H1 (cell line): ENCODE measurements at regions not wholly inside any gene's neighbourhood (a gene's known extent, or its start where the extent isn't known, plus 50 kb on each side); places are given as distances from the start of the nearest gene placed in this dataset.
"Not testable (repeated sequence)": the region's sequence is repeated elsewhere in the genome, so short reads cannot be mapped to it uniquely, and the experiment has no call there.

Source experiments
- CTCF ChIA-PET: fragments of 300-600 bp; sonication (Branson Sonifier 250); formaldehyde crosslinking; loops from one replicate; lab custom pipeline; 2021; ENCODE audit not compliant: partially characterized antibody; lab: Charles Lee
- POLR2A ChIA-PET: fragments of 300-600 bp; sonication (Branson Sonifier 250); formaldehyde crosslinking; loops from one replicate; lab custom pipeline; 2021; ENCODE audit warnings: inconsistent platforms; ENCODE audit not compliant: partially characterized antibody; lab: Charles Lee
- DNase-seq, 2 experiments: peaks; one replicate each; pipeline versions ENCODE4 v3.0.0 to v3.0.0-alpha.2; 2010 to 2022; ENCODE audit warnings: low spot score in 2 of 2, low read depth in 1 of 2, mixed read lengths in 1 of 2
- FAIRE-seq: peaks from 2 replicates; lab custom pipeline; 2011; peaks lifted over from hg19 to GRCh38; lab: Jason Lieb, UNC
- H2AFZ ChIP-seq: 2 replicates; pipeline ENCODE4 v1.8.1; 2012; ENCODE audit warnings: low read length, inconsistent platforms
- H2AK5ac ChIP-seq: 2 replicates; pipeline ENCODE4 v1.6.1; 2013; ENCODE audit warnings: low read depth, low read length
- H2BK120ac ChIP-seq: replicated peaks from 2 replicates; pipeline ENCODE3; 2013; ENCODE audit warnings: low read depth, low read length, inconsistent platforms
- H2BK12ac ChIP-seq: 2 replicates; pipeline ENCODE4 v1.6.1; 2013; ENCODE audit warnings: low read depth, low read length
- H2BK15ac ChIP-seq: 2 replicates; pipeline ENCODE4 v1.6.1; 2013; ENCODE audit warnings: low read length
- H2BK20ac ChIP-seq: 2 replicates; pipeline ENCODE4 v1.6.1; 2013; ENCODE audit warnings: low read length
- H2BK5ac ChIP-seq: 2 replicates; pipeline ENCODE4 v1.6.1; 2013; ENCODE audit warnings: low read depth, low read length
- H3K14ac ChIP-seq: 2 replicates; pipeline ENCODE4 v1.6.1; 2013; ENCODE audit warnings: inconsistent platforms; ENCODE audit not compliant: insufficient read length
- H3K18ac ChIP-seq: 2 replicates; pipeline ENCODE4 v1.6.1; 2013; ENCODE audit warnings: low read length; ENCODE audit errors: extremely low read depth
- H3K23ac ChIP-seq: 2 replicates; pipeline ENCODE4 v1.6.1; 2013; ENCODE audit warnings: inconsistent platforms; ENCODE audit not compliant: insufficient read length
- H3K23me2 ChIP-seq: 2 replicates; pipeline ENCODE4 v1.6.1; 2013; ENCODE audit warnings: low read depth, low read length
- H3K27ac ChIP-seq: 2 replicates; pipeline ENCODE4 v1.6.1; 2011; ENCODE audit warnings: low read depth, low read length, inconsistent platforms
- H3K27me3 ChIP-seq, 4 experiments: replicated peaks in 1 of 4; 1 replicate in 1 of 4; 2 replicates in 3 of 4; pipeline versions ENCODE4 v1.6.1 to v1.8.1; 2011 to 2013; ENCODE audit warnings: low read length in 3 of 4, mild to moderate bottlenecking in 3 of 4, inconsistent platforms in 2 of 4, mixed read lengths in 2 of 4, moderate library complexity in 1 of 4; ENCODE audit not compliant: control insufficient read depth in 3 of 4, insufficient read depth in 3 of 4; ENCODE audit errors: extremely low read depth in 1 of 4
- H3K36me3 ChIP-seq, 4 experiments: 2 replicates each; pipeline versions ENCODE4 v1.6.1 to v1.8.1; 2011 to 2013; ENCODE audit warnings: mild to moderate bottlenecking in 4 of 4, low read length in 3 of 4, moderate library complexity in 2 of 4, control low read depth in 1 of 4, inconsistent platforms in 1 of 4; ENCODE audit not compliant: insufficient read depth in 4 of 4, control insufficient read depth in 2 of 4
- H3K4ac ChIP-seq: replicated peaks from 2 replicates; pipeline ENCODE3; 2013; ENCODE audit warnings: low read length, low read depth, mixed read lengths, inconsistent platforms; ENCODE audit not compliant: insufficient read length
- H3K4me1 ChIP-seq, 4 experiments: replicated peaks in 1 of 4; 1 replicate in 1 of 4; 2 replicates in 3 of 4; pipeline versions ENCODE4 v1.6.1 to v1.8.1; 2011 to 2013; ENCODE audit warnings: low read length in 3 of 4, inconsistent platforms in 2 of 4, mixed read lengths in 1 of 4; ENCODE audit not compliant: insufficient read depth in 4 of 4, control insufficient read depth in 3 of 4
- H3K4me2 ChIP-seq, 2 experiments: 2 replicates each; pipeline versions ENCODE4 v1.6.1 to v1.8.1; 2011 to 2013; ENCODE audit warnings: low read depth in 2 of 2, low read length in 2 of 2, control low read depth in 1 of 2, inconsistent platforms in 1 of 2, mild to moderate bottlenecking in 1 of 2; ENCODE audit not compliant: insufficient read depth in 1 of 2
- H3K4me3 ChIP-seq, 4 experiments: fragments of 200-600, 300-600 bp in 1 of 4; sonication (generic), shearing (Covaris generic), sonication (Bioruptor Twin) in 1 of 4; 2 replicates each; pipeline versions ENCODE4 v1.5.1 to v1.8.1; 2011 to 2016; ENCODE audit warnings: low read length in 4 of 4, low read depth in 3 of 4, control low read depth in 2 of 4, inconsistent platforms in 2 of 4, mild to moderate bottlenecking in 2 of 4, mixed read lengths in 1 of 4, moderate library complexity in 1 of 4; ENCODE audit not compliant: insufficient read depth in 2 of 4; ENCODE audit errors: extremely low read depth in 1 of 4
- H3K56ac ChIP-seq: replicated peaks from 2 replicates; pipeline ENCODE3; 2013; ENCODE audit warnings: low read depth, mild to moderate bottlenecking, mixed read lengths, low read length, inconsistent platforms; ENCODE audit not compliant: insufficient read length
- H3K79me1 ChIP-seq: 2 replicates; pipeline ENCODE4 v1.6.1; 2013; ENCODE audit warnings: low read depth, low read length, control low read depth
- H3K79me2 ChIP-seq, 2 experiments: 2 replicates each; pipeline versions ENCODE4 v1.6.1 to v1.8.1; 2012 to 2013; ENCODE audit warnings: low read length in 2 of 2, mild to moderate bottlenecking in 2 of 2, inconsistent platforms in 1 of 2; ENCODE audit not compliant: insufficient read depth in 2 of 2, control insufficient read depth in 1 of 2
- H3K9ac ChIP-seq, 4 experiments: replicated peaks in 1 of 4; 1 replicate in 1 of 4; 2 replicates in 3 of 4; pipeline versions ENCODE4 v1.6.1 to v1.8.1; 2011 to 2013; ENCODE audit warnings: low read depth in 3 of 4, low read length in 3 of 4, control low read depth in 2 of 4, mild to moderate bottlenecking in 2 of 4, moderate library complexity in 2 of 4, inconsistent platforms in 1 of 4; ENCODE audit errors: extremely low read depth in 1 of 4
- H3K9me3 ChIP-seq, 2 experiments: 2 replicates each; pipeline versions ENCODE4 v1.6.1 to v1.8.1; 2012 to 2013; ENCODE audit warnings: mild to moderate bottlenecking in 2 of 2, moderate library complexity in 2 of 2, control low read depth in 1 of 2, inconsistent platforms in 1 of 2, low read depth in 1 of 2, low read length in 1 of 2, mixed read lengths in 1 of 2; ENCODE audit not compliant: insufficient read depth in 2 of 2
- H4K20me1 ChIP-seq, 2 experiments: replicated peaks in 1 of 2; 2 replicates each; pipeline versions ENCODE3 to v1.8.1; 2011 to 2013; ENCODE audit warnings: inconsistent platforms in 2 of 2, low read length in 2 of 2, mild to moderate bottlenecking in 1 of 2; ENCODE audit not compliant: insufficient read depth in 2 of 2, control insufficient read depth in 1 of 2
- H4K5ac ChIP-seq: 2 replicates; pipeline ENCODE4 v1.6.1; 2013; ENCODE audit warnings: low read length, low read depth, mixed read lengths, inconsistent platforms; ENCODE audit not compliant: insufficient read length
- H4K8ac ChIP-seq: 2 replicates; pipeline ENCODE4 v1.8.0; 2013; ENCODE audit warnings: mild to moderate bottlenecking, moderate library complexity, low read length, inconsistent platforms; ENCODE audit not compliant: insufficient read depth; ENCODE audit errors: extremely low read depth
- H4K91ac ChIP-seq: replicated peaks from 2 replicates; pipeline ENCODE3; 2013; ENCODE audit warnings: low read length, mixed read lengths, inconsistent platforms; ENCODE audit not compliant: insufficient read length
- WGBS, 2 experiments: shearing (Covaris generic) in 1 of 2; methylation state at CpG; one replicate each; pipeline versions ENCODE4 v1.1.6 to v1.1.7; 2013 to 2015; ENCODE audit warnings: low lambda C conversion rate in 2 of 2, mixed read lengths in 2 of 2, inconsistent platforms in 1 of 2, low coverage in 1 of 2, missing lambda C conversion rate in 1 of 2; ENCODE audit not compliant: insufficient replicate concordance in 2 of 2, insufficient coverage in 1 of 2, insufficient read length in 1 of 2; ENCODE audit errors: extremely low coverage in 1 of 2, missing lambda C conversion rate in 1 of 2; 5-methylcytosine and 5-hydroxymethylcytosine counted together

GRCh38 chr21:31790420-31790819 is 58.5 kb upstream of the SCAF4 start:
- H3K23ac ChIP-seq, H2BK20ac ChIP-seq, H3K27ac ChIP-seq, H2BK15ac ChIP-seq, H4K20me1 ChIP-seq, H4K91ac ChIP-seq, DNase-seq, H3K27me3 ChIP-seq, H3K23me2 ChIP-seq, H4K8ac ChIP-seq, POLR2A ChIA-PET, H3K79me1 ChIP-seq, H3K4me1 ChIP-seq, H3K4me2 ChIP-seq, H2AFZ ChIP-seq, H2BK120ac ChIP-seq, H3K18ac ChIP-seq, H3K4ac ChIP-seq, H3K14ac ChIP-seq, FAIRE-seq, H3K4me3 ChIP-seq, H2BK12ac ChIP-seq, H3K79me2 ChIP-seq, H3K56ac ChIP-seq, H3K36me3 ChIP-seq, H2BK5ac ChIP-seq, H3K9me3 ChIP-seq, H3K9ac ChIP-seq, H2AK5ac ChIP-seq, H4K5ac ChIP-seq: not testable (repeated sequence)
- CTCF ChIA-PET = interaction anchor here (0.6 to 1.3 kb wide), 4 partner anchors 9 to 339 kb away, joined by 3 to 5 read pairs (median 3); no protein-coding TSS in a partner anchor
- WGBS, 2 experiments = 93% methylated on average over 5 of the region's 5 CpGs; no CpG with 5 or more reads in 1 of the 2 experiments
